CD14-positive monocyte (primary cell): ENCODE measurements at regions not wholly inside any gene's neighbourhood (a gene's known extent, or its start where the extent isn't known, plus 50 kb on each side); places are given as distances from the start of the nearest gene placed in this dataset.

Experiments used
- DNase-seq, 3 donors: peaks; one replicate each; pipeline ENCODE4 v3.0.0-alpha.2; 2011 to 2022
- H2AFZ ChIP-seq: 2 replicates; pipeline ENCODE4 v1.6.0; 2012; ENCODE audit warnings: mild to moderate bottlenecking, low read depth, low read length, inconsistent platforms; ENCODE audit not compliant: insufficient read depth, poor library complexity, severe bottlenecking
- H3K27ac ChIP-seq, 2 donors: 1 replicate in 1 of 2; 2 replicates in 1 of 2; pipeline ENCODE4 v1.5.1; 2012 to 2013; ENCODE audit warnings: low read length in 2 of 2, control low read depth in 1 of 2, inconsistent platforms in 1 of 2, low read depth in 1 of 2, mild to moderate bottlenecking in 1 of 2
- H3K27me3 ChIP-seq, 2 donors: one replicate each; pipeline versions ENCODE4 v1.6.0 to v1.6.1; 2011 to 2013; ENCODE audit warnings: low read length in 2 of 2; ENCODE audit not compliant: control insufficient read depth in 2 of 2, insufficient read depth in 2 of 2
- H3K36me3 ChIP-seq, 2 donors: replicated peaks in 1 of 2; 1 replicate in 1 of 2; 2 replicates in 1 of 2; pipeline versions ENCODE4 v1.5.1 to v1.6.1; 2012 to 2013; ENCODE audit warnings: low read length in 2 of 2, control low read depth in 1 of 2, inconsistent platforms in 1 of 2, mild to moderate bottlenecking in 1 of 2; ENCODE audit not compliant: insufficient read depth in 2 of 2, control insufficient read depth in 1 of 2
- H3K4me1 ChIP-seq, 2 donors: 1 replicate in 1 of 2; 2 replicates in 1 of 2; pipeline versions ENCODE4 v1.5.1 to v1.6.1; 2012 to 2013; ENCODE audit warnings: low read length in 2 of 2, control low read depth in 1 of 2, inconsistent platforms in 1 of 2, mild to moderate bottlenecking in 1 of 2, moderate library complexity in 1 of 2; ENCODE audit not compliant: insufficient read depth in 2 of 2, control insufficient read depth in 1 of 2
- H3K4me2 ChIP-seq: replicated peaks from 2 replicates; pipeline ENCODE3; 2012; ENCODE audit warnings: low read length, moderate library complexity, mild to moderate bottlenecking; ENCODE audit not compliant: poor library complexity, severe bottlenecking; ENCODE audit errors: extremely low read depth
- H3K4me3 ChIP-seq, 3 experiments: fragments of 200-600 bp in 1 of 3; sonication (generic) in 1 of 3; replicated peaks in 1 of 3; 1 replicate in 2 of 3; 2 replicates in 1 of 3; pipeline ENCODE4 v1.5.1; 2011 to 2013; ENCODE audit warnings: low read length in 3 of 3, mild to moderate bottlenecking in 3 of 3, control low read depth in 2 of 3, low read depth in 2 of 3, inconsistent platforms in 1 of 3, moderate library complexity in 1 of 3
- H3K79me2 ChIP-seq: 2 replicates; pipeline ENCODE4 v1.6.0; 2012; ENCODE audit warnings: mild to moderate bottlenecking, control low read depth, inconsistent platforms, low read length, moderate library complexity; ENCODE audit not compliant: insufficient read depth
- H3K9ac ChIP-seq: 2 replicates; pipeline ENCODE4 v1.6.0; 2017; ENCODE audit warnings: low read length, mild to moderate bottlenecking; ENCODE audit not compliant: insufficient read depth, poor library complexity, severe bottlenecking
- H3K9me3 ChIP-seq, 2 donors: replicated peaks in 1 of 2; 1 replicate in 1 of 2; 2 replicates in 1 of 2; pipeline versions ENCODE4 v1.5.1 to v1.6.1; 2012 to 2013; ENCODE audit warnings: low read length in 2 of 2, control low read depth in 1 of 2; ENCODE audit not compliant: control insufficient read depth in 1 of 2, insufficient read depth in 1 of 2
- H4K20me1 ChIP-seq: 2 replicates; pipeline ENCODE4 v1.6.0; 2012; ENCODE audit warnings: mild to moderate bottlenecking, low read length, control low read depth, moderate library complexity; ENCODE audit not compliant: insufficient read depth
- H3K27ac Mint-ChIP-seq, 7 donors: one replicate each; pipeline ENCODE4 v1.8.0; 2020; ENCODE audit warnings: mild to moderate bottlenecking in 7 of 7, mixed read lengths in 7 of 7, moderate library complexity in 6 of 7, inconsistent platforms in 2 of 7
- H3K27me3 Mint-ChIP-seq, 3 donors: one replicate each; pipeline ENCODE4 v1.8.0; 2021 to 2022; ENCODE audit warnings: low read depth in 3 of 3, mild to moderate bottlenecking in 3 of 3, mixed read lengths in 3 of 3, moderate library complexity in 3 of 3, inconsistent platforms in 1 of 3
- H3K36me3 Mint-ChIP-seq, 2 donors: one replicate each; pipeline ENCODE4 v1.8.0; 2020; ENCODE audit warnings: mixed read lengths in 2 of 2, inconsistent platforms in 1 of 2, mild to moderate bottlenecking in 1 of 2
- H3K4me1 Mint-ChIP-seq: one replicate; pipeline ENCODE4 v1.8.0; 2020; ENCODE audit warnings: mild to moderate bottlenecking, mixed read lengths
- H3K4me3 Mint-ChIP-seq, 2 donors: one replicate each; pipeline ENCODE4 v1.8.0; 2020; ENCODE audit warnings: mild to moderate bottlenecking in 2 of 2, mixed read lengths in 2 of 2, moderate library complexity in 1 of 2
- H3K9me3 Mint-ChIP-seq, 7 donors: one replicate each; pipeline ENCODE4 v1.8.0; 2020 to 2022; ENCODE audit warnings: mixed read lengths in 7 of 7, mild to moderate bottlenecking in 6 of 7, moderate library complexity in 6 of 7, inconsistent platforms in 2 of 7
- CTCF ChIP-seq: fragments of 200-600 bp; IDR thresholded peaks from one replicate; pipeline ENCODE4 v1.8.0; 2022; ENCODE audit warnings: antibody characterized with exemption, mild to moderate bottlenecking
- WGBS: methylation state at CpG from one replicate; pipeline ENCODE4 v1.1.5; 2013; ENCODE audit warnings: missing lambda C conversion rate; ENCODE audit not compliant: insufficient coverage; 5-methylcytosine and 5-hydroxymethylcytosine counted together
- intact Hi-C, 2 donors: fragments of 100-400 bp; cut with micrococcal nuclease; formaldehyde crosslinking; loops; one replicate each; pipeline versions ENCODE4 v1.15.0 to v1.15.1; 2023

- no peaks in the 10 kb centered on the region for H4K20me1 ChIP-seq
- peak overlapping the region; percentile 57 for H2AFZ ChIP-seq
- H3K36me3 Mint-ChIP-seq = no peaks in the 10 kb centered on the region
- peaks cover 8 to 9% of the 10 kb centered on the region in 2 donors for H3K4me1 ChIP-seq
- H3K27ac Mint-ChIP-seq = no peak overlapping the region
- H3K79me2 ChIP-seq = no peaks in the 10 kb centered on the region
- H3K27ac ChIP-seq = no peak overlapping the region
- no CpG with 5 or more reads among the region's 2 CpGs for WGBS
- H3K9ac ChIP-seq = no peak overlapping the region
- H3K9me3 Mint-ChIP-seq = no peaks in the 10 kb centered on the region
- peaks cover under 1% of the 10 kb centered on the region for H3K4me1 Mint-ChIP-seq
- H3K36me3 ChIP-seq = no peaks in the 10 kb centered on the region
- no peak overlapping the region for H3K4me3 ChIP-seq
- peaks cover 0 to 2% (median 1%) of the 10 kb centered on the region in 3 donors for H3K27me3 Mint-ChIP-seq
- DNase-seq = no peak
- TF ChIP-seq CTCF = no peak
- no peaks in the 10 kb centered on the region for H3K9me3 ChIP-seq
- H3K4me2 ChIP-seq = no peak overlapping the region
- H3K4me3 Mint-ChIP-seq = no peak overlapping the region
- intact Hi-C loops = no loop called here
- no peaks in the 10 kb centered on the region for H3K27me3 ChIP-seq
Measured at GRCh38 chr11:122229078-122229477, 113.1 kb upstream of the BLID start.

- Histone ChIP-seq H3K9ac (no peak overlapping the region), H3K79me2 (no peaks in the 10 kb centered on the region), H3K9me3 (no peaks in the 10 kb centered on the region), H3K4me2 (no peak overlapping the region), H3K4me1 (peaks cover 8% of the 10 kb centered on the region in 2 donors), H2AFZ (no peak overlapping the region), H3K4me3 (no peak overlapping the region), H3K36me3 (no peaks in the 10 kb centered on the region), H3K27ac (no peak overlapping the region), H3K27me3 (no peaks in the 10 kb centered on the region), H4K20me1 (no peaks in the 10 kb centered on the region)
- Mint-ChIP-seq H3K27me3 (peaks cover 1 to 2% (median 2%) of the 10 kb centered on the region in 3 donors), H3K4me1 (no peaks in the 10 kb centered on the region), H3K27ac (no peak overlapping the region), H3K4me3 (no peak overlapping the region), H3K36me3 (no peaks in the 10 kb centered on the region), H3K9me3 (no peaks in the 10 kb centered on the region)
- no peak for DNase-seq
- intact Hi-C loops = no loop called here
- TF ChIP-seq CTCF = no peak
- WGBS = no CpG with 5 or more reads among the region's 4 CpGs
Measured at GRCh38 chr11:122226810-122227379, 110.9 kb upstream of the BLID start.
